Loucy (cell line): ENCODE measurements at regions not wholly inside any gene's neighbourhood (a gene's known extent, or its start where the extent isn't known, plus 50 kb on each side); places are given as distances from the start of the nearest gene placed in this dataset.

Experiments used
- H2AFZ ChIP-seq: fragments of 200-600 bp; sonication (generic); 2 replicates; pipeline ENCODE4 v1.6.0; 2016; ENCODE audit warnings: antibody characterized with exemption, mild to moderate bottlenecking, low read length, moderate library complexity
- H3F3A ChIP-seq: fragments of 200-600 bp; 2 replicates; pipeline ENCODE4 v1.6.0; 2016; ENCODE audit warnings: antibody characterized with exemption, low read depth, mild to moderate bottlenecking
- H3K27me3 ChIP-seq: fragments of 200-600 bp; sonication (generic); 2 replicates; pipeline ENCODE4 v1.6.1; 2014; ENCODE audit warnings: low read length, mild to moderate bottlenecking; ENCODE audit not compliant: insufficient read depth, poor library complexity, severe bottlenecking
- H3K36me3 ChIP-seq: fragments of 200-600 bp; sonication (generic); 2 replicates; pipeline ENCODE4 v1.6.1; 2016; ENCODE audit warnings: low read length; ENCODE audit not compliant: insufficient read depth
- H3K4me1 ChIP-seq: fragments of 200-600 bp; sonication (generic); 2 replicates; pipeline ENCODE4 v1.5.1; 2014; ENCODE audit warnings: low read length, mild to moderate bottlenecking; ENCODE audit not compliant: insufficient read depth, poor library complexity, severe bottlenecking
- H3K4me2 ChIP-seq: fragments of 200-600 bp; sonication (generic); 2 replicates; pipeline ENCODE4 v1.6.0; 2014; ENCODE audit warnings: antibody characterized with exemption, low read length, low read depth, mild to moderate bottlenecking; ENCODE audit not compliant: poor library complexity, severe bottlenecking
- H3K4me3 ChIP-seq: fragments of 200-600 bp; sonication (generic); 2 replicates; pipeline ENCODE4 v1.5.1; 2014; ENCODE audit warnings: low read length, mild to moderate bottlenecking, mixed read lengths; ENCODE audit not compliant: poor library complexity, severe bottlenecking
- H3K79me2 ChIP-seq: fragments of 200-600 bp; sonication (generic); 2 replicates; pipeline ENCODE4 v1.6.1; 2014; ENCODE audit warnings: low read length; ENCODE audit not compliant: insufficient read depth
- H3K9ac ChIP-seq: fragments of 200-600 bp; sonication (generic); 2 replicates; pipeline ENCODE4 v1.6.0; 2014; ENCODE audit warnings: mild to moderate bottlenecking, low read depth, low read length, moderate library complexity; ENCODE audit not compliant: poor library complexity, severe bottlenecking
- H3K9me2 ChIP-seq: fragments of 200-600 bp; sonication (generic); replicated peaks from 2 replicates; pipeline ENCODE4 v1.6.1; 2016; ENCODE audit warnings: low read depth, low read length, mixed read lengths
- H3K9me3 ChIP-seq: fragments of 200-600 bp; sonication (generic); 2 replicates; pipeline ENCODE4 v1.6.1; 2014; ENCODE audit warnings: mild to moderate bottlenecking, antibody characterized with exemption, low read length, low read depth; ENCODE audit not compliant: insufficient read depth
- H4K20me1 ChIP-seq: fragments of 200-600 bp; sonication (generic); 2 replicates; pipeline ENCODE4 v1.6.0; 2014; ENCODE audit warnings: antibody characterized with exemption, low read length, mild to moderate bottlenecking; ENCODE audit not compliant: insufficient read depth, poor library complexity, severe bottlenecking
- CTCF ChIP-seq: fragments of 200-600 bp; sonication (generic); conservative IDR thresholded peaks from 2 replicates; pipeline ENCODE4 v1.5.1; 2014; ENCODE audit warnings: mild to moderate bottlenecking, antibody characterized with exemption, low read length
- EZH2phosphoT487 ChIP-seq: fragments of 200-600 bp; IDR thresholded peaks from 2 replicates; pipeline ENCODE4 v1.6.1; 2018; ENCODE audit warnings: antibody characterized with exemption, mild to moderate bottlenecking, moderate library complexity, borderline replicate concordance

DNA sequence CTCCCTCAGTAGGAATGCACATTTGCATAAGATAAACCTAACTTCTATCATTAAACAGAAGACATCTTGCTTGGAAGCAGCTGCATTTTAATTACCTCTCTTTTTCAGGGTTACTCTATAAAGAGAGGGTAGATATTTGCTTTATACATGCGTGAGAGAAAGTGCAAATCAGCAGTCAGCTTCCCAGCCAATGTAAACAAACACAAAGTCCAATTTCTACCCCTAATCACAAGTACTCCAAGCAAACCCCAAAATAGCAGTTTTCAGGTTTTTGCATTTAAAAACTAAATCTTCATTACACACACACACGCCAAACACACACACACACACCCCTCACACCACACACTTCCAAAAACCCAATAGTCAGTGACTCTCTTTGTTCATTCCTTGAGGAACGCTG lies 303.9 kb upstream of the ALCAM start:
- no peak overlapping the region for H3K9ac ChIP-seq
- no peak overlapping the region for H3K4me2 ChIP-seq
- H3K79me2 ChIP-seq = no peaks in the 10 kb centered on the region
- H4K20me1 ChIP-seq = no peaks in the 10 kb centered on the region
- no peak overlapping the region for H2AFZ ChIP-seq
- H3K27me3 ChIP-seq = no peaks in the 10 kb centered on the region
- no peaks in the 10 kb centered on the region for H3K4me1 ChIP-seq
- no peaks in the 10 kb centered on the region for H3F3A ChIP-seq
- TF ChIP-seq EZH2phosphoT487 (no peak), CTCF (no peak)
- H3K9me3 ChIP-seq = no peaks in the 10 kb centered on the region
- H3K36me3 ChIP-seq = no peaks in the 10 kb centered on the region
- no peak overlapping the region for H3K4me3 ChIP-seq
- H3K9me2 ChIP-seq = no peaks in the 10 kb centered on the region

DNA sequence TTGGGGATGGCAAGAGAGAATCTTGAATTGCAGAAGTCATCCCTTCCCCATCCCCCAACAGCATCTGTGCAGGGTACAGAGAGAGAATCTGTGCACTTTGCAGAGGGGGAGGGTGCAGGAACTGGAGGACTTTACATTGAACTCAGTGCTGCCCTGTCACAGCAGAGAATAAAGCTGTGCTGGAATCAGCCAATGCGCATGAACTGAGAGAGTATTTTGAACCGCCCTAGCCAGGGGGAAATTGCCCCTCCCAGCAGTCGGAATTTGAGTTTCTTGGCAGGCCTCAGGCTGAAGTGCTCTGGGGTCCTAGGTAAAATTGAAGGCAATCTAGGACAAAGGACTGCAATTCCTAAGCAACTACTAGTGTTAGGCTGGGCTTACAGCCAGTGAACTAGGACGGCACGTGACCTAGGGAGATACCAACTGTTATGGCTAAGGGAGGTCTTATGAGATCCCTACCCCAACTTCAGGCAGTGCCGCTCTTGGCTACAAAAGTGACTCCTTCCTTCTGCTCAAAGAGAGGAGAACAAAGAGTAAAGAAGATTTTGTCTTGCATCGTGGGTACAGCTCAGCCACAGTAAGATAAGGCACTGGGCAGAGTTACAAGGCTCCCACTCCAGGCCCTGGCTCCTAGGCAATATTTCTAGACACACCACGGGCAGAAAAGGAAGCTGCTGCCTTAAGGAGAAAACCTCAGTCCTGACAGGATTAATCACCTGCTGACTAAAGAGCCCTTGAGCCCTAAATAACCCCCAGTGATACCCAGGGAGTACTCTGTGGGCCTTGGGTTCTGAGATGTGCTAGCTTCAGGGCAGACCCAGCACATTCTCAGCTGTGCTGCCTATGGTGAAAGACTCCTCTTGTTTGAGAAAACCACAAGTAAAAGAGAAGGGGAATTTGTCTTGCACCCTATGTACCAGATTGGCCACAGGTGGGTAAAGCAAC lies 300.5 kb upstream of the ALCAM start:
- TF ChIP-seq EZH2phosphoT487 (no peak), CTCF (no peak)
- H3K4me3 ChIP-seq = no peak overlapping the region
- H3K9ac ChIP-seq = no peak overlapping the region
- H3K9me2 ChIP-seq = no peaks in the 10 kb centered on the region
- no peaks in the 10 kb centered on the region for H3F3A ChIP-seq
- H4K20me1 ChIP-seq = no peaks in the 10 kb centered on the region
- H3K4me1 ChIP-seq = no peaks in the 10 kb centered on the region
- no peaks in the 10 kb centered on the region for H3K9me3 ChIP-seq
- no peak overlapping the region for H2AFZ ChIP-seq
- no peaks in the 10 kb centered on the region for H3K27me3 ChIP-seq
- H3K4me2 ChIP-seq = no peak overlapping the region
- H3K79me2 ChIP-seq = no peaks in the 10 kb centered on the region
- no peaks in the 10 kb centered on the region for H3K36me3 ChIP-seq

GRCh38 chr3:105067361-105067760 lies 299.3 kb upstream of the ALCAM start:
- no peaks in the 10 kb centered on the region for H3K79me2 ChIP-seq
- TF ChIP-seq CTCF = no peak
- TF ChIP-seq EZH2phosphoT487 = no peak
- H2AFZ ChIP-seq = no peak overlapping the region
- H3K36me3 ChIP-seq = no peaks in the 10 kb centered on the region
- no peaks in the 10 kb centered on the region for H3K9me2 ChIP-seq
- H3K4me2 ChIP-seq = no peak overlapping the region
- H4K20me1 ChIP-seq = no peaks in the 10 kb centered on the region
- H3K9me3 ChIP-seq = no peaks in the 10 kb centered on the region
- no peak overlapping the region for H3K9ac ChIP-seq
- no peaks in the 10 kb centered on the region for H3F3A ChIP-seq
- no peaks in the 10 kb centered on the region for H3K4me1 ChIP-seq
- H3K4me3 ChIP-seq = no peak overlapping the region
- H3K27me3 ChIP-seq = no peaks in the 10 kb centered on the region
